ENCODE measurements at regions not wholly inside any gene's neighbourhood (a gene's known extent, or its start where the extent isn't known, plus 50 kb on each side); places are given as distances from the start of the nearest gene placed in this dataset.

GRCh38 chr11:91798240-91798639 is 426.4 kb upstream of the FAT3 start:
- Histone ChIP-seq H3K27ac (ENCODE audit: poor library complexity, severe bottlenecking) (no peak overlapping the region), H3K9me3 (ENCODE audit: severe bottlenecking) (no peaks in the 10 kb centered on the region), H3K4me1 (ENCODE audit: insufficient read depth, poor library complexity, severe bottlenecking) (no peaks in the 10 kb centered on the region), H3K27me3 (ENCODE audit: insufficient read depth, poor library complexity, severe bottlenecking) (no peaks in the 10 kb centered on the region), H3K36me3 (ENCODE audit: low read depth) (no peaks in the 10 kb centered on the region), H3K4me3 (ENCODE audit: severe bottlenecking) (no peak overlapping the region)
- TF ChIP-seq CTCF (IDR thresholded peaks at IDR 0.05; ENCODE audit: poor library complexity, severe bottlenecking): no peak
- ATAC-seq (ENCODE audit: low read depth) (no peak), DNase-seq (ENCODE audit: low spot score) (no peak)

- no peak for DNase-seq (ENCODE audit: low spot score)
- H3K9me3 ChIP-seq (ENCODE audit: severe bottlenecking): no peaks in the 10 kb centered on the region
- no peaks in the 10 kb centered on the region for H3K36me3 ChIP-seq (ENCODE audit: low read depth)
- no peaks in the 10 kb centered on the region for H3K27me3 ChIP-seq (ENCODE audit: insufficient read depth, poor library complexity, severe bottlenecking)
- H3K27ac ChIP-seq (ENCODE audit: poor library complexity, severe bottlenecking): no peak overlapping the region
- H3K4me3 ChIP-seq (ENCODE audit: severe bottlenecking): no peak overlapping the region
- ATAC-seq (ENCODE audit: low read depth): no peak
- no peaks in the 10 kb centered on the region for H3K4me1 ChIP-seq (ENCODE audit: insufficient read depth, poor library complexity, severe bottlenecking)
- TF ChIP-seq CTCF (IDR thresholded peaks at IDR 0.05; ENCODE audit: poor library complexity, severe bottlenecking): no peak
These were observed 427.6 kb upstream of the FAT3 start for GRCh38 chr11:91796999-91797398.

- Histone ChIP-seq H3K9me3 (ENCODE audit: severe bottlenecking) (no peaks in the 10 kb centered on the region), H3K36me3 (ENCODE audit: low read depth) (no peaks in the 10 kb centered on the region), H3K4me1 (ENCODE audit: insufficient read depth, poor library complexity, severe bottlenecking) (no peaks in the 10 kb centered on the region), H3K27me3 (ENCODE audit: insufficient read depth, poor library complexity, severe bottlenecking) (no peaks in the 10 kb centered on the region), H3K4me3 (ENCODE audit: severe bottlenecking) (no peak overlapping the region), H3K27ac (ENCODE audit: poor library complexity, severe bottlenecking) (no peak overlapping the region)
- ATAC-seq (ENCODE audit: low read depth): no peak
- DNase-seq (ENCODE audit: low spot score): no peak
- no peak for TF ChIP-seq CTCF (IDR thresholded peaks at IDR 0.05; ENCODE audit: poor library complexity, severe bottlenecking)
These were observed 429.3 kb upstream of the FAT3 start for GRCh38 chr11:91795139-91795887.

GRCh38 chr11:91794146-91794545 is 430.5 kb upstream of the FAT3 start:
- DNase-seq (ENCODE audit: low spot score) (no peak), ATAC-seq (ENCODE audit: low read depth) (no peak)
- Histone ChIP-seq H3K4me1 (ENCODE audit: insufficient read depth, poor library complexity, severe bottlenecking) (no peaks in the 10 kb centered on the region), H3K27me3 (ENCODE audit: insufficient read depth, poor library complexity, severe bottlenecking) (no peaks in the 10 kb centered on the region), H3K4me3 (ENCODE audit: severe bottlenecking) (no peak overlapping the region), H3K36me3 (ENCODE audit: low read depth) (no peaks in the 10 kb centered on the region), H3K27ac (ENCODE audit: poor library complexity, severe bottlenecking) (no peak overlapping the region), H3K9me3 (ENCODE audit: severe bottlenecking) (no peaks in the 10 kb centered on the region)
- no peak for TF ChIP-seq CTCF (IDR thresholded peaks at IDR 0.05; ENCODE audit: poor library complexity, severe bottlenecking)

GRCh38 chr11:91792779-91793262 is 431.8 kb upstream of the FAT3 start:
- no peak overlapping the region for H3K27ac ChIP-seq (ENCODE audit: poor library complexity, severe bottlenecking)
- no peaks in the 10 kb centered on the region for H3K9me3 ChIP-seq (ENCODE audit: severe bottlenecking)
- no peaks in the 10 kb centered on the region for H3K4me1 ChIP-seq (ENCODE audit: insufficient read depth, poor library complexity, severe bottlenecking)

More at GRCh38 chr11:91792779-91793262, 431.8 kb upstream of the FAT3 start:
- ATAC-seq (ENCODE audit: low read depth) (no peak), DNase-seq (ENCODE audit: low spot score) (no peak)
- H3K27me3 ChIP-seq (ENCODE audit: insufficient read depth, poor library complexity, severe bottlenecking): no peaks in the 10 kb centered on the region
- no peak overlapping the region for H3K4me3 ChIP-seq (ENCODE audit: severe bottlenecking)
- H3K36me3 ChIP-seq (ENCODE audit: low read depth): no peaks in the 10 kb centered on the region
- no peak for TF ChIP-seq CTCF (IDR thresholded peaks at IDR 0.05; ENCODE audit: poor library complexity, severe bottlenecking)
